Transverse colon (tissue), 4 donors: ENCODE measurements at regions not wholly inside any gene's neighbourhood (a gene's known extent, or its start where the extent isn't known, plus 50 kb on each side); places are given as distances from the start of the nearest gene placed in this dataset.
"Not testable (repeated sequence)": the region's sequence is repeated elsewhere in the genome, so short reads cannot be mapped to it uniquely, and the experiment has no call there.

Experiments
- CTCF ChIP-seq, 5 experiments: fragments of 200-600 bp in 3 of 5; fragments of 450-650 bp in 2 of 5; sonication (generic) in 3 of 5; IDR thresholded peaks; 1 replicate in 2 of 5; 2 replicates in 3 of 5; pipeline ENCODE4 v1.5.1; 2016 to 2017; ENCODE audit warnings: antibody characterized with exemption in 5 of 5, inconsistent platforms in 3 of 5, mild to moderate bottlenecking in 2 of 5, moderate library complexity in 1 of 5
- EP300 ChIP-seq: sonication (generic); formaldehyde crosslinking; IDR thresholded peaks from one replicate; pipeline ENCODE4 v1.6.1; 2017; ENCODE audit warnings: antibody characterized with exemption, low read depth
- POLR2AphosphoS5 ChIP-seq, 3 donors: sonication (generic); formaldehyde crosslinking; IDR thresholded peaks; one replicate each; pipeline ENCODE4 v1.6.1; 2016; ENCODE audit warnings: antibody characterized with exemption in 3 of 3

DNA sequence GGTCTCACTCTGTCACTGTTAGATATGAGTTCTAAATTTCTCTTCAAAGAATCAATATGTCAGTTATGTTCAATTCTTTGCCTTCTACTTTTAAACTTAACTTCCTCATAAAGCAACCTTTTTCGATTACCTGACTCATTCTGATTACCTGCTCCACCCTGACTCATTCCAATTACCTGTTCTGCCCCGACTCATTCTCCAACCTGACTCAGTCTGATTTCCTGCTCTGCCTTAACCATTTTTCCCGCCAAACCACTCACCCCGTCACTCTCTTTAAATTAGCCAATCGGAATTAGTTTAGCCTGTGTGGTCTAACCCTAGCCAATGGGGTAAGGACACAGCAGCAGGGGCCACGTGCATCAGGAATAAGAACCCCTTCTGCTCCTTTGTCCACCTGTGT lies 67.4 kb upstream of the RASSF8 start:
- TF ChIP-seq CTCF (IDR thresholded peaks at IDR 0.05); EP300; POLR2AphosphoS5 (IDR thresholded peaks at IDR 0.05): not testable (repeated sequence)
